ENCODE measurements at regions not wholly inside any gene's neighbourhood (a gene's known extent, or its start where the extent isn't known, plus 50 kb on each side); places are given as distances from the start of the nearest gene placed in this dataset.

DNA sequence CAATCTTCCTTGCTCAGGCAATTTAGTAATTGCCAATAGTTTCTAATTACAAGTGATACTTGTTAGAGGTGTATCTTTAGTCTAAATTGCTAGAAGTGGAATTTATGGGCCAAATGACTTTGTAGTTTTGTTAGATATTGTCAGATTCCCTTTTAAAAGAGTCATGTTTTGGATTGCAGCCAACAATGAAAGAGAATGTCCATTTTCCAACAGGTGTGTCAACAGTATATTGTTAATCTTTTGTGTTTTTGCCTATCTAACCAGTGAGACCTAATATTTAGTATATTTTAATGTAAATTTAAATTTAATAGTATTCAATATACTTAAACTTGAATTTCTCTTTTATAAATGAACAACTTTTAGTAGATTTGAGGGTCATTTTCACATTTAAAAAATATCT lies 259.4 kb upstream of the ETAA1 start:
- Histone ChIP-seq H3K4me2 (ENCODE audit: low read depth, low read length) (no peak overlapping the region), H3K36me3 (replicated peaks; ENCODE audit: insufficient read depth, low read length) (no peaks in the 10 kb centered on the region), H3K4me3 (ENCODE audit: low read length) (no peak overlapping the region), H3F3A (ENCODE audit: insufficient read depth, low read length) (no peaks in the 10 kb centered on the region), H3K9me3 (replicated peaks; ENCODE audit: insufficient read depth, low read length) (no peaks in the 10 kb centered on the region), H3K9ac (ENCODE audit: low read length) (no peak overlapping the region), H2AFZ (ENCODE audit: low read length) (no peak overlapping the region), H3K4me1 (ENCODE audit: low read length) (no peaks in the 10 kb centered on the region), H3K9me2 (replicated peaks; ENCODE audit: insufficient read depth, low read length) (no peaks in the 10 kb centered on the region), H3K27me3 (replicated peaks; ENCODE audit: insufficient read depth, low read length) (no peaks in the 10 kb centered on the region), H3K27ac (ENCODE audit: low read length) (no peak overlapping the region), H3K79me2 (ENCODE audit: low read length) (no peaks in the 10 kb centered on the region), H4K20me1 (ENCODE audit: insufficient read depth, low read length) (no peaks in the 10 kb centered on the region)
- TF ChIP-seq EZH2phosphoT487 (IDR thresholded peaks at IDR 0.05; ENCODE audit: low read length): no peak
- TF ChIP-seq, protein P1, sequence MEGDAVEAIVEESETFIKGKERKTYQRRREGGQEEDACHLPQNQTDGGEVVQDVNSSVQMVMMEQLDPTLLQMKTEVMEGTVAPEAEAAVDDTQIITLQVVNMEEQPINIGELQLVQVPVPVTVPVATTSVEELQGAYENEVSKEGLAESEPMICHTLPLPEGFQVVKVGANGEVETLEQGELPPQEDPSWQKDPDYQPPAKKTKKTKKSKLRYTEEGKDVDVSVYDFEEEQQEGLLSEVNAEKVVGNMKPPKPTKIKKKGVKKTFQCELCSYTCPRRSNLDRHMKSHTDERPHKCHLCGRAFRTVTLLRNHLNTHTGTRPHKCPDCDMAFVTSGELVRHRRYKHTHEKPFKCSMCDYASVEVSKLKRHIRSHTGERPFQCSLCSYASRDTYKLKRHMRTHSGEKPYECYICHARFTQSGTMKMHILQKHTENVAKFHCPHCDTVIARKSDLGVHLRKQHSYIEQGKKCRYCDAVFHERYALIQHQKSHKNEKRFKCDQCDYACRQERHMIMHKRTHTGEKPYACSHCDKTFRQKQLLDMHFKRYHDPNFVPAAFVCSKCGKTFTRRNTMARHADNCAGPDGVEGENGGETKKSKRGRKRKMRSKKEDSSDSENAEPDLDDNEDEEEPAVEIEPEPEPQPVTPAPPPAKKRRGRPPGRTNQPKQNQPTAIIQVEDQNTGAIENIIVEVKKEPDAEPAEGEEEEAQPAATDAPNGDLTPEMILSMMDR (IDR thresholded peaks at IDR 0.05; ENCODE audit: low read length): no peak
- TF ChIP-seq EZH2 (optimal IDR thresholded peaks at IDR 0.05; ENCODE audit: low read depth, low read length): no peak
- no peak for DNase-seq

DNA sequence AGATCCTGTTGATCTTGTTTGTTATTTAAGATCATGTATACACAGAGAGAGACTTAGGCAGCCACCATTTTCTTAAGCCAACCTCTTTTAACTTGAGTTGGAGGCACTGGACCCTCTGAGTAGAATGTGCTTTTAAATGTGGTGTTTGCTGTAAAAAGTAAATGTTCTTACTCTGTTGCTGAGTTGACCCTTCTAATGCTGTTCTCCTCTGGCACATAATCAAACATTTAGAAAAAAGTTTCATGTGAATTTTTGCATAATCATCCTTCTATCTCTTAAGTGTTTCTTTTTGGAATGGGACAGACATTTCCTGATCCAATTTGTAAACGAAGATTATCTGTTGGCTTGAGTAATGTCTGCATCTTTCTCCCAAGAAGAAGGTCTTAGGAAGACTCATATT lies 255.1 kb upstream of the ETAA1 start:
- Histone ChIP-seq H3K4me2 (ENCODE audit: low read depth, low read length) (no peak overlapping the region), H2AFZ (ENCODE audit: low read length) (no peak overlapping the region), H4K20me1 (ENCODE audit: insufficient read depth, low read length) (no peaks in the 10 kb centered on the region), H3K36me3 (replicated peaks; ENCODE audit: insufficient read depth, low read length) (no peaks in the 10 kb centered on the region), H3K27me3 (replicated peaks; ENCODE audit: insufficient read depth, low read length) (no peaks in the 10 kb centered on the region), H3F3A (ENCODE audit: insufficient read depth, low read length) (no peaks in the 10 kb centered on the region), H3K4me3 (ENCODE audit: low read length) (no peak overlapping the region), H3K9ac (ENCODE audit: low read length) (no peak overlapping the region), H3K27ac (ENCODE audit: low read length) (no peak overlapping the region), H3K79me2 (ENCODE audit: low read length) (no peaks in the 10 kb centered on the region), H3K9me2 (replicated peaks; ENCODE audit: insufficient read depth, low read length) (no peaks in the 10 kb centered on the region), H3K9me3 (replicated peaks; ENCODE audit: insufficient read depth, low read length) (no peaks in the 10 kb centered on the region), H3K4me1 (ENCODE audit: low read length) (no peaks in the 10 kb centered on the region)
- TF ChIP-seq EZH2 (optimal IDR thresholded peaks at IDR 0.05; ENCODE audit: low read depth, low read length) (no peak), EZH2phosphoT487 (IDR thresholded peaks at IDR 0.05; ENCODE audit: low read length) (no peak)
- TF ChIP-seq, protein P1 (IDR thresholded peaks at IDR 0.05; ENCODE audit: low read length): no peak
- DNase-seq: no peak

DNA sequence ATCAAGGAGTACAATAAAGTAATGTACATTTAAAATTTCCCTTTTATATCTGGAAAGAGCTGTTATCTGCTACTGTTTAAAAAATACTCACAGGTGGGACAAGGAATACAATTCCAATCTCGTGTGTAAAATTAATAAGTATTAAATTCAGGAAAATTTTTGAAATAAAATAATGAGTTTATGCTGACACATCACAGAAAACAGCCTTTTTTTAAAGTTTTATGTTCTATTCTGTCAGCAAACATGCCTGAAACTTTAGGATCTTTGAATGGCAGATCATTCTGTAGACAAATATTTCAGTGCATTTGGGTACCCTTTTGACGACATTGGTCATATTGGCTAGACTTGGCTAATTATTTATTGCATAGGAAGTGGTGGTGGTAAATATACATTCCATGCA lies 254.4 kb upstream of the ETAA1 start:
- Histone ChIP-seq H3K27me3 (replicated peaks; ENCODE audit: insufficient read depth, low read length) (no peaks in the 10 kb centered on the region), H3K79me2 (ENCODE audit: low read length) (no peaks in the 10 kb centered on the region), H3K9me3 (replicated peaks; ENCODE audit: insufficient read depth, low read length) (no peaks in the 10 kb centered on the region), H3F3A (ENCODE audit: insufficient read depth, low read length) (no peaks in the 10 kb centered on the region), H4K20me1 (ENCODE audit: insufficient read depth, low read length) (no peaks in the 10 kb centered on the region), H2AFZ (ENCODE audit: low read length) (no peak overlapping the region), H3K9me2 (replicated peaks; ENCODE audit: insufficient read depth, low read length) (no peaks in the 10 kb centered on the region), H3K4me2 (ENCODE audit: low read depth, low read length) (no peak overlapping the region), H3K4me1 (ENCODE audit: low read length) (no peaks in the 10 kb centered on the region), H3K36me3 (replicated peaks; ENCODE audit: insufficient read depth, low read length) (no peaks in the 10 kb centered on the region), H3K27ac (ENCODE audit: low read length) (no peak overlapping the region), H3K4me3 (ENCODE audit: low read length) (no peak overlapping the region), H3K9ac (ENCODE audit: low read length) (no peak overlapping the region)
- DNase-seq: no peak
- TF ChIP-seq, protein P1 (IDR thresholded peaks at IDR 0.05; ENCODE audit: low read length): no peak
- no peak for TF ChIP-seq EZH2phosphoT487 (IDR thresholded peaks at IDR 0.05; ENCODE audit: low read length)

Measured in MM.1S (cell line).